Cardiac muscle cell (in vitro differentiated cells and primary cell): ENCODE measurements at regions not wholly inside any gene's neighbourhood (a gene's known extent, or its start where the extent isn't known, plus 50 kb on each side); places are given as distances from the start of the nearest gene placed in this dataset.

Source experiments
- DNase-seq, 2 donors: peaks; one replicate each; pipeline versions ENCODE4 v3.0.0 to v3.0.0-alpha.2; 2010 to 2017; ENCODE audit warnings: low read depth in 1 of 2, low spot score in 1 of 2
- H3K27ac ChIP-seq: fragments of 200-600 bp; sonication (generic); 2 replicates; pipeline ENCODE4 v1.5.1; 2016
- H3K27me3 ChIP-seq: fragments of 200-600 bp; sonication (generic); 2 replicates; pipeline ENCODE4 v1.6.0; 2016; ENCODE audit warnings: control low read depth
- H3K36me3 ChIP-seq: fragments of 200-600 bp; sonication (generic); 2 replicates; pipeline ENCODE4 v1.5.1; 2016; ENCODE audit warnings: control low read depth
- H3K4me1 ChIP-seq: fragments of 200-600 bp; sonication (generic); 2 replicates; pipeline ENCODE4 v1.8.1; 2017; ENCODE audit warnings: low read depth, mild to moderate bottlenecking, mixed run types
- H3K4me3 ChIP-seq: fragments of 200-600 bp; sonication (generic); 2 replicates; pipeline ENCODE4 v1.5.1; 2016; ENCODE audit warnings: mild to moderate bottlenecking
- H3K9me3 ChIP-seq: fragments of 200-600 bp; sonication (generic); 2 replicates; pipeline ENCODE4 v1.5.1; 2017; ENCODE audit warnings: low read depth, mild to moderate bottlenecking, control low read depth
- TF ChIP-seq, protein P1 (sequence below): IDR thresholded peaks from 2 replicates; pipeline ENCODE4 v1.5.1; 2012; ENCODE audit warnings: low read depth, mild to moderate bottlenecking, low read length

DNA sequence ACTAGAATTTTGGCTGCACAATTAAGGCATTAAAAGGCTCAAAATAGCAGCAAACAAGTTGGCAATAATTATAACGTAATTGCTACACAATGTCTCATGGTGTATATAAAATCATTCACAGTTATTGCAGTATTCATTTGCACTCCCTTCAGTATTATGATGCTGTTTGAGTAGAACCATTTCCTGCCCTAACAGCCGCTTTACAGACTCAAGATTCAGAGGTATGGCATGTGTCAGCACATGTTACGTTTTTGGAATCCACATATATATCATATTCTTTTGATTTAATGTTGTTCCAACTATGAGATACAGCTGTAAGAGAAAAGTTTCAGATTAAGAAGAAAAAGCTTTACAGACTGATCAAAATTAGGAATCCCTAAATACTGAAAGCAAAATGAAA, 56.3 kb upstream of the NCKAP5 start:
- H3K4me3 ChIP-seq = no peak overlapping the region
- no peaks in the 10 kb centered on the region for H3K9me3 ChIP-seq
- H3K36me3 ChIP-seq = no peaks in the 10 kb centered on the region
- no peaks in the 10 kb centered on the region for H3K4me1 ChIP-seq
- no peaks in the 10 kb centered on the region for H3K27me3 ChIP-seq
- TF ChIP-seq, protein P1, sequence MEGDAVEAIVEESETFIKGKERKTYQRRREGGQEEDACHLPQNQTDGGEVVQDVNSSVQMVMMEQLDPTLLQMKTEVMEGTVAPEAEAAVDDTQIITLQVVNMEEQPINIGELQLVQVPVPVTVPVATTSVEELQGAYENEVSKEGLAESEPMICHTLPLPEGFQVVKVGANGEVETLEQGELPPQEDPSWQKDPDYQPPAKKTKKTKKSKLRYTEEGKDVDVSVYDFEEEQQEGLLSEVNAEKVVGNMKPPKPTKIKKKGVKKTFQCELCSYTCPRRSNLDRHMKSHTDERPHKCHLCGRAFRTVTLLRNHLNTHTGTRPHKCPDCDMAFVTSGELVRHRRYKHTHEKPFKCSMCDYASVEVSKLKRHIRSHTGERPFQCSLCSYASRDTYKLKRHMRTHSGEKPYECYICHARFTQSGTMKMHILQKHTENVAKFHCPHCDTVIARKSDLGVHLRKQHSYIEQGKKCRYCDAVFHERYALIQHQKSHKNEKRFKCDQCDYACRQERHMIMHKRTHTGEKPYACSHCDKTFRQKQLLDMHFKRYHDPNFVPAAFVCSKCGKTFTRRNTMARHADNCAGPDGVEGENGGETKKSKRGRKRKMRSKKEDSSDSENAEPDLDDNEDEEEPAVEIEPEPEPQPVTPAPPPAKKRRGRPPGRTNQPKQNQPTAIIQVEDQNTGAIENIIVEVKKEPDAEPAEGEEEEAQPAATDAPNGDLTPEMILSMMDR = no peak
- DNase-seq = no peak
- no peak overlapping the region for H3K27ac ChIP-seq

DNA sequence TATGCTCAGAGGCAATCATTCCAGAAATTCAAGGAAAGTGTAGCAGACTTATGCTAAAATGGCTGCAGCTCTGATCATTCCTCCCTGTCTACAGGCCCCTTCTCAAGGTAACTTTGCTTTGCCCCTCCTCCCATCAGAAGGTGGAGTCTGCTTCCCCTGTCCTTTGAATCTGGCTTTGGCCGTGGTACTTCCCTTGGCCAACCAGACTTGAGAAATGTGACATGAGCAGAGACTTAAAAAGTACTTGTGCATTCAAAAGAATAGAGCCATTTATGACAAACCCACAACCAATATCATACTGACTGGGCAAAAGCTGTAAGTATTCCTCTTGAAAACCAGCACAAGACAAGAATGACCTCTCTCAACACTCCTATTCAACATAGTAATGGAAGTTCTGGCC, 59.5 kb upstream of the NCKAP5 start:
- Histone ChIP-seq H3K4me3 (no peak overlapping the region), H3K36me3 (no peaks in the 10 kb centered on the region), H3K4me1 (no peaks in the 10 kb centered on the region), H3K9me3 (no peaks in the 10 kb centered on the region), H3K27ac (no peak overlapping the region), H3K27me3 (no peaks in the 10 kb centered on the region)
- DNase-seq = no peak
- TF ChIP-seq, protein P1 = no peak

GRCh38 chr2:133633309-133633708, 65.0 kb upstream of the NCKAP5 start:
- no peak overlapping the region for H3K4me3 ChIP-seq
- H3K4me1 ChIP-seq = no peaks in the 10 kb centered on the region
- H3K9me3 ChIP-seq = no peaks in the 10 kb centered on the region
- TF ChIP-seq, protein P1 = no peak
- no peak for DNase-seq
- H3K36me3 ChIP-seq = no peaks in the 10 kb centered on the region
- H3K27ac ChIP-seq = no peak overlapping the region
- no peaks in the 10 kb centered on the region for H3K27me3 ChIP-seq

DNA sequence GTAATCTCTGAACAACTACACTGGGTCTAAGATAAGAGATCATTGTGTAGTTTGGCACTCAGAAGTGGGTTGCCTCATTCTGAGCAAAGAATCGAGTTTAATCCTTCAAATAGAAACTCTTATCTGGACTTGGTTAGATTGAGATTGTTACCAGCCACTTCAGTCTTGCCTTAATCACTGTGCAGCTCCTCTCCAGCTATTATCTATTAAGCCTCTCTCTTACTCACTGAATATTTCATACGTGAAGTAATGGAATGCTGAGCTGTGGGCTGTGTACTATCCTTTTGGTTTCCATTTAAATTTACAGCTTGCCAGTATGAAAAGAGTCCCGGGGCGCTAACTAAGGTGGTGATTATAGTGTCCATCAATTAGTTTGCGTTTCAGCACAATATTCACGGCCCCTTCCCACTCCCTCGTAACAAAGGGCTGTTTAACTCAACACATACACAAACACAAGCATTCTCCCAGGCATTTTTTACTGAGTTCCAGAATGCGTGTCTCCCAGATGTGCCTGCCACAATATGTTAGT, 65.7 kb upstream of the NCKAP5 start:
- Histone ChIP-seq H3K27ac (no peak overlapping the region), H3K4me1 (no peaks in the 10 kb centered on the region), H3K9me3 (no peaks in the 10 kb centered on the region), H3K36me3 (no peaks in the 10 kb centered on the region), H3K4me3 (no peak overlapping the region), H3K27me3 (no peaks in the 10 kb centered on the region)
- TF ChIP-seq, protein P1 = no peak
- DNase-seq = peak in 1 of 2 donors; percentile 53

GRCh38 chr2:133635131-133635530, 66.9 kb upstream of the NCKAP5 start:
- Histone ChIP-seq H3K36me3 (no peaks in the 10 kb centered on the region), H3K4me3 (no peak overlapping the region), H3K4me1 (no peaks in the 10 kb centered on the region), H3K9me3 (no peaks in the 10 kb centered on the region), H3K27ac (no peak overlapping the region), H3K27me3 (no peaks in the 10 kb centered on the region)
- TF ChIP-seq, protein P1 = no peak
- DNase-seq = no peak

GRCh38 chr2:133636287-133636686, 68.0 kb upstream of the NCKAP5 start:
- no peaks in the 10 kb centered on the region for H3K27me3 ChIP-seq
- H3K27ac ChIP-seq = no peak overlapping the region
- H3K36me3 ChIP-seq = no peaks in the 10 kb centered on the region
- H3K4me3 ChIP-seq = no peak overlapping the region
- TF ChIP-seq, protein P1 = no peak
- H3K4me1 ChIP-seq = no peaks in the 10 kb centered on the region
- no peaks in the 10 kb centered on the region for H3K9me3 ChIP-seq
- peak in 1 of 2 donors; percentile 16 for DNase-seq
